ENCODE measurements at regions not wholly inside any gene's neighbourhood (a gene's known extent, or its start where the extent isn't known, plus 50 kb on each side); places are given as distances from the start of the nearest gene placed in this dataset.

DNA sequence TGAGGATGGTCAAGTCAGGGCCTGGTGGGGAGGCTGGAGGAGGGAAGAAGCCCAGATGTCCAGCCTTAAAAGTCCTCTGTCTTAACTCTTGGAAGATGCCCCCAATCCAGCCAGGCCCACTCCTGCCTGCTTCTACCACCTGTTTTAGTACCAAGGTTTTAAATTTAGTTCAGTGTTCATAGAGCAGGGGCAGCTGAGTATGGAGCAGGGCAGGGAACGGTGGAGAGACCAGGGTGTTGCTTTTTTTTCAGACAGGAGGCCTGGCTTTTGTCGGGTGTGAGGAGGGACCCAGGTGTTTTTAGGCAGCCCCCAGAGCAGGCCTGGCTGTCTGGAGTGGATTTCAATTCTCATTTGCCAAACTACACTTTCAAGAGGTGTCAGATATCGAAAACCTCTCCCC lies 278.8 kb downstream of the CDC5L start:
- no peak for TF ChIP-seq POLR2A (IDR thresholded peaks at IDR 0.05; ENCODE audit: low read depth, low read length)
- DNase-seq (ENCODE audit: insufficient read length, low spot score) (no peak), FAIRE-seq (no peak)

DNA sequence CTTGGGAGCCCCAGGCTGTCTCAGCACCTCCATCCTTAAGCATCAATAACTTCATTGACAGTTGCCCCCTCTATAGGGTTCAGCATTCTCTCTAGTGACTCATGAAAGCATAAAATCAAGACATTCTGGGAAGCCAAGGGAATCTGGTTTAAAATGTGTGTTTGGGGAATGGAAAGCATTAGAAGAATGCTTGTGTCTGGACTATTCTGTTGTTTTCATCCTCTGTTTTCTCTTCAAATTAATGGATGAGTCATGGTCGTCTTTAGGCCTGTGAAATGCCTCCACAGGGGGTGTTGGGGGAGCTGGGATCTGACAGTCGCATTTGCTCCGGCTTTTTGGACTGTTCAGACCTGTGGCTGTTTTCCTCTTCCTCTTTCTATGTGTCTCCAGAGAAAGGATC lies 279.7 kb downstream of the CDC5L start:
- DNase-seq (ENCODE audit: insufficient read length, low spot score) (peak; percentile 46), FAIRE-seq (no peak)
- no peak for TF ChIP-seq POLR2A (IDR thresholded peaks at IDR 0.05; ENCODE audit: low read depth, low read length)

DNA sequence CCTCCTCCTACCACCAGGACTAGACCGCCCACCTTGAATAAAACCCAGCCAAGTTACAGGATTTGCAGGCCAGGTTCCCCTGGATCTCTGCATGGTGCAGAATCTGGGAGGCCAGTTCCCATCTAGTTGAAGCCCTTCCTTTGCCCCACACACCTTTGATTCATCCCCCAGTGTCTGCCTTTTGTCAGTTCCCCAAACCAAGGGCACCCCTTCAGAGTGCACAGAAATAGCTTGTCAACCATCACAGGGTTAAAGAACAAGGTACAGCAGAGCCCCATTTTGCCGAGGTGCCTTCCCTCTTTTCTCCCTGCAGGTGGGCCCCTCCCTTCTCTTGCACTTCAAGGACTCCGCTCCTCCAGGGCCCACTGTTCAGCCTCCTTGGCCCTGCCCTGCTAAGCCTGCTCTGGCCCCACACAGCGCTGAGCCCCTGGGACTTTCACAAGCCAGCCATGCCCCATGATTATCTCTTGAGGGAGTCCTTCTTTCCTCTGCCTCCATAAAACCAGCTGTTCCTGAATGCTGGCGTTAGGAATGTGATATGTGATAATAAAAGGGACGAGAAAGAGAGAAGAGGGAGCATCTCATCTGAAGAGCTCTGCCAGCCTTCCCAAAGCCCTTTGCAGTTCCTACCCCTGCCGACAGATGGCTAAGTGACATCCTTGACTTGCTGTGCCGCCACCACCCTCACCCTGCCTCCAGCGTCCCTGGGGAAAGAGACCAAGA lies 280.3 kb downstream of the CDC5L start:
- no peak for FAIRE-seq
- no peak for TF ChIP-seq POLR2A (IDR thresholded peaks at IDR 0.05; ENCODE audit: low read depth, low read length)

DNA sequence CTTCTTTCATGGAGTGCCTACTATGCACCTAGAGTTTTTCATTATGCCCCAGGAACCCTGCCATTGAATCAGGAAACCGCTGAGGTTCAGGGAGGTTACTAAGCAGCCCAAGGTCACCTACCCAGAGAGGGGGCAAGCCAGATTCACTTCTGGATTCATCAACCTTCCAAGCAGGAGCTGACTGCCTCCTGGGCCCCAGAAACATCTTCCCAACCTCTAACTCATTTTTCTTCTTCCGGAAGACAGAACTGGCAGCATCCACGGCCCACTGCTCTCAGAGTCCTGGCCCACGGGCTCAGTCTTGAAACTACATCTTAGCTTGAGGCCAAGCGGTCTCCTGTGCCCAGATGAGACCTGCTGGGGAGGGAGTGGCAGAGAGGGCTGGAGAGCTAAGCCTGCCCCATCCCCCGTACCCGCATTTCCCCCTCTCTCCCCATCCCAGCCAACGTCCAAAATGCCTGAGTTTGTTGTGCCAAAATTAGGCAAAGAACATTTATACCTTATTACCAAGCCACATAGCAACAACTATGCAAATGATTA lies 281.0 kb downstream of the CDC5L start:
- DNase-seq (ENCODE audit: insufficient read length, low spot score) (no peak), FAIRE-seq (no peak)
- TF ChIP-seq POLR2A (IDR thresholded peaks at IDR 0.05; ENCODE audit: low read depth, low read length): no peak

More for the DNA sequence above, 280.3 kb downstream of the CDC5L start:
- DNase-seq (ENCODE audit: insufficient read length, low spot score): no peak

DNA sequence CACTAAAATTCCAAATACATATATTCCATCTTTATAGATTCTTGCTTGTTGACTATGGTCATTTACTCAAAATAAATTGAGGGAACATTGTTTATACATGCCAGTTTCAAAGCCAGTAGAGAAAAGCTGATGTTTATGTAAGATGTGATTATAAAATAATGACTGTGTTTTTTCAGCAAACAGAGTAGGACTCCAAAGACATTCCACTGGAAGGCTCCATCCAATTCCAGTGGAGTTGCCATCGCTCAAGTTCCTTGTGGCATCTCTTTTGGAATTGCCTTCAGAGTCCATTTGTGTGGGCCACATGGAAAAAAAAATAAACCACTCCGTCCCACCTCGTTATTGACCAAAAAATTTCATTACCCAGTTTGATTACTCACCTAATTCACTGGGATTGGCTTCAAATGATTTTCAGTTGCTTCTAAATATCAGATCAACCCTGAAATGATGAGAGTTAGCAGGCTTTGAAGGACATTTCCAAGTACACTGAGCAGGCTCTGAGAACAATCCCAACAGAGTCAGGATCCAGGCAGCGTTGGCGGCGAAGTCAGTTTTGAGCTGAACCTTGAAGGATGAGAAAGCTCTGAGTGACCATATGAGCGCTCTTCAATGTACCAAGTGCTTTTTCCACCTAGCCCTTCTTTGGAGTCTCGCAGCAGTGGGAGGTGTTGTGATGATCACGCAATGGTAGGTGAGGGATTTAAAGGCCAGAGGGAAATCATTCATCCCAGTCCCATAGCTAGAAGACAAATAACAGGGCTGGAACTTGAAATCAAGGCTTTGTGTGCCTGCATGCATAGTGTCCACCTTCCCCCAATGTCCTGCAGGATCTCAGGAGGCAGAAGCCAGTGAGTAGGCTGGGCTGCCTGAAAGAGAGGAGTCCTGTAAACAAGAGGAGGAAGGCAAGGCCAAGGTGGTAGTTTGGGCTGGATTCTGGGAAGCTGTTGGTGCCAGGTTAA lies 281.7 kb downstream of the CDC5L start:
- no peak for TF ChIP-seq POLR2A (IDR thresholded peaks at IDR 0.05; ENCODE audit: low read depth, low read length)
- DNase-seq (ENCODE audit: insufficient read length, low spot score): no peak
- no peak for FAIRE-seq

DNA sequence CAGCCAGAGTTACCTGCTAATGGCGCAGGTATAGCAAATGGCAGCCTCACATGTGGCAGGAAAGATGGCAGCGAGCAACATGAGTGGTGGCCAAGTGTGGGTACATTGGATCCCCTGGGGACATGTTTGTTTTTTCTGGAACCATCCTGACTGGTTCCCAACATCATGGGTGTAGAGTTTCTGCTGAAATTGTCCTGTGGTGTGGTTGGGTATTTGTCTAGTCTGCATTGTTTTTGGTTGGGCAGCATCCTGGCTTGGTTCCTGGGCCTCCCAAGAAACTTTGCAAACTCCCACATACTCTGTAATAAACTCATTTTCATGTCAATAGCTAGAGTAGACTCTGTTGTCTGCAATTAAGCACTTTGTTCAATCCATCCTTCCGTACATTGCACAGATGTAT lies 282.6 kb downstream of the CDC5L start:
- DNase-seq (ENCODE audit: insufficient read length, low spot score): no peak
- no peak for FAIRE-seq
- TF ChIP-seq POLR2A (IDR thresholded peaks at IDR 0.05; ENCODE audit: low read depth, low read length): no peak

DNA sequence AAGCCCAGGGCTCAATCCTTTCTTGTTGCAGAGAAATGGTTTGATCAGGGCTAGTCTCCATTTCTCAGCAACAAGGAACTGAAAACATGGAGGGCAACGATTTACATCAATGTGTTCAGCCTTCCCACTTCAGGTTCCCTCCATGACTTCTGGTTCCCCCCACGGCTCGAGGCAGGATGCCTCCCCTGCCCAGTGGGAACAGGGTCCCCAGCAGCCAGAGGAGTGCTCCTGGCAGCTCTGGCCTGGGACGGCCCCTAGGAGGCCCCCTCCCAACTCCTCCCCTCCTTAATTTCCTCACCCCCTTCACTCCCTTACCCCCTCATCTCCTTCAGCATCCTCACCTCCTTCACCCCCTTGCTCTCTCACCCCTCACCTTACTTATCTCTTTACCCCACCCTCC lies 283.8 kb downstream of the CDC5L start:
- no peak for TF ChIP-seq POLR2A (IDR thresholded peaks at IDR 0.05; ENCODE audit: low read depth, low read length)
- FAIRE-seq: no peak

DNA sequence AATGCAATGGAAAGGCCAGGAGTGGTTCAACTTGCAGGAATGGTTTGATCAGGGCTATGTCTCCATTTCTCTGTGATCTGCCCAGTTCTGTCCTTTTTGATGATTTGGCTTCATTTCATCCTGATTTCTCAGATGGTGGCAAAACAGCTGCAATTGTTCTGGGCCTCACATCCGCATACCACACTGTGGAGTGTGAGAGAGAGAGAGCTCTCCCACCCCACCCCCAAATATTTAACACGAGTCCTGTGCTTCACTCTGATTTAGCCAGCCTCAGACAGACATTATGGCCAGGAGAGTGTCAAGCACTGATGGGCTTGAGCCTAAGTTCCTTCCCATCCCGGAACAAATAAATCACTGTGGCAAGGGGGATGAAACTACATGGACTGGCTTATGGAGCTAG lies 284.6 kb downstream of the CDC5L start:
- FAIRE-seq (no peak), DNase-seq (ENCODE audit: insufficient read length, low spot score) (no peak)
- no peak for TF ChIP-seq POLR2A (IDR thresholded peaks at IDR 0.05; ENCODE audit: low read depth, low read length)

More for the DNA sequence above, 283.8 kb downstream of the CDC5L start:
- no peak for DNase-seq (ENCODE audit: insufficient read length, low spot score)

DNA sequence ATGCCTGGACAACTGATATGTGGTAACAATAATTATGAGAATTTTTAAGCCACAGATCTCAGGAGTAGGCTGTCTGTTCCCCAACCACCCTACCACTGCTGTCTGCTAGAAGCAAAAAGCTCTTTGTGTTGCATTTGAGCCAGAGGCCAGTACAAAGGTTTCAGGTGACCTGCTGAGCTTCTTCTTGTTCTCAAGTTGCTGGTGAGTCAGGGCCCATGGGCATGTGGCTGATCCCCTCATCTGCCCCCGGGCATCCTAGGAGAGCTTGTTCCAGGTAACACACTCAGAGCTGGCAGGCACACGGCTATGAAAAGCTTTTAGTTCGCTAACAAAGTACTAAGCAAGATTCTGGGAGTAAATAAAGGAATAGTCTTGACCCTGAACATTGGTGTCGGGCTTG lies 285.3 kb downstream of the CDC5L start:
- TF ChIP-seq POLR2A (IDR thresholded peaks at IDR 0.05; ENCODE audit: low read depth, low read length): no peak
- DNase-seq (ENCODE audit: insufficient read length, low spot score) (no peak), FAIRE-seq (no peak)

DNA sequence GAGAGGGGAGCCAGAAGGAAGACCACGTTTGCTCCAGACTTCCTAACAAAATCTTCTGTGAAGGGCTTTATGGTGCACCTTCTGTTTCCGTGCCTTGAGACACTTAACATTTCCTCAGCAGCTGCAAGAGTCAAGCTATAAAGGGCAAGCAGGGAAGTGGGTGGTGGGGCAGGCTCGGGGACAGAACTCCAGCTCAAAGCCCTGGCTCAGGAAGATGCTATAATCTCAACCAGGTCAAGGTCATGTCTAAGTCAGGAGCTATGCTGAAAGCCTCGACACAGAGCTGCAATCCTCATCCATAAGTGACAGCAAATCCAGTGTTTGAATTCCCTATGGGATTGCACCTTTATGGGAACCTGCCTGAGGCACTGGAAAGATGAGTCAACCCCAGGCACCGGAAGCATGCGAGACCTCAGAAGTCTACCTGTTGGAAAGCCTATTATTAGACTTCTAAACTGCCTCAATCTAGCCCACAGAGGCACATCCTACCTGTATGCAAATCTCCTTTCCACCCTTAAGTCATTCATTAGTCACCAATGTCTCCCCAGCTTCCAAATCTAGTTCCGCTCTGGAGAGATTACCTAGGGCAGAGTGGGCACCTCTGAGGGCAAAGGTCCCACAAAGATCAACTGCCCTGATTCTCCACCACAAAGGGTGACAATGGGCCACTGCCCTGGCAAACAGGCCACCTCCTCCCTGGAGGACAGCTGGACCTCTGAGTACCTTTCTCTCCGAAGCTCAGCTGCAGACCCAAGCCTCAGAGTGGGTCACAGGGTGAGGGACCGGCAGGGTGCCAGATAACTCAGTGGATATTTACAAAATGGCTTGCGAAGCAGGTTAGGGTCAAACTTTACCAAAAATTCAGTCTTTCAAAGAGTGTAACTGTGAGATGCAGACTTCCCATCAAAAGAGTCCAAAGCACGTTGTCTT lies 287.0 kb downstream of the CDC5L start:
- DNase-seq (ENCODE audit: insufficient read length, low spot score) (no peak), FAIRE-seq (no peak)
- no peak for TF ChIP-seq POLR2A (IDR thresholded peaks at IDR 0.05; ENCODE audit: low read depth, low read length)

DNA sequence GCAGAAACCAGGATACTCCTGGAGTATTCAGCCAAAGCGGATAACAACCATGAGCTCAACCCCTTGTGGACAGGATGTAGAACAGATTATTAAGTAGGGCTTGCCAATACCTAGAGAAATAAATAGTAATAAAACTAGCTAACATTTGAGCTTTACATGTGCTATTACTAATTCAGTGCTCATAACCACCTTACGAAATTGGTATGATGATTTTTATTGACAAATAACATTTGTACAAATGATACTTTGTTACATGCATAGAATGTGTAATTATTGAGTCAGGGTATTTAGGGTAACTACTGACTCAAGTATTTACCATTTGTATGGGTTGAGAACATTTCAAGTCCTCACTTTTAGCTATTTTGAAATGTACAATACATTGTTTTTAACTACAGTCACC lies 287.9 kb downstream of the CDC5L start:
- TF ChIP-seq POLR2A (IDR thresholded peaks at IDR 0.05; ENCODE audit: low read depth, low read length): no peak
- DNase-seq (ENCODE audit: insufficient read length, low spot score): no peak
- FAIRE-seq: no peak

DNA sequence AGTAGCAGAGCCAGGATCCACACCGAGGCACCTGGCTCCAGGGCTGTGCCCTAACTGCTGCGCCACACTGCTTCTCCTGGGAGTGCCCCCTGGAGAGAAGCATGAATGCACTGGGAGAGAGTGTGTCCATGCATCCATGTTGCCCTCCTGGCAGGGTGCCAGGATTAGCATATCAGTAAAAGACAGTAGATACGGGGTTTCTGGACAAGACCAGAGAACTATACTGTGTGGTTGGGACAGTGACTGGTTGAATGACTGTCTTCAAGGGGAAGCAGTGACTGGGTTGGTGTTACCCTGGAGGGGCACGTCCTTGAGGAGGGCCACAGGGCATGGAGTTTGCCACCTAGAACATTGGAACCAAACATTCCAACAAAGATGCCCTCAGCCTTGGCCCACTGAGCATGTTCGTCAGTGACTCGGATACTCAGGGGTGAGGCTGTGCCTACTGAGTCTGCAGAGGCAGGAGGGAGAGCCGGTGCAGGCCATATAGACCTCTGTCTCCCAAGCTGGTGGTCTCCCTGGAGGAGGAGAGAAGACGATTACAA lies 288.8 kb downstream of the CDC5L start:
- FAIRE-seq: no peak
- TF ChIP-seq POLR2A (IDR thresholded peaks at IDR 0.05; ENCODE audit: low read depth, low read length): no peak

DNA sequence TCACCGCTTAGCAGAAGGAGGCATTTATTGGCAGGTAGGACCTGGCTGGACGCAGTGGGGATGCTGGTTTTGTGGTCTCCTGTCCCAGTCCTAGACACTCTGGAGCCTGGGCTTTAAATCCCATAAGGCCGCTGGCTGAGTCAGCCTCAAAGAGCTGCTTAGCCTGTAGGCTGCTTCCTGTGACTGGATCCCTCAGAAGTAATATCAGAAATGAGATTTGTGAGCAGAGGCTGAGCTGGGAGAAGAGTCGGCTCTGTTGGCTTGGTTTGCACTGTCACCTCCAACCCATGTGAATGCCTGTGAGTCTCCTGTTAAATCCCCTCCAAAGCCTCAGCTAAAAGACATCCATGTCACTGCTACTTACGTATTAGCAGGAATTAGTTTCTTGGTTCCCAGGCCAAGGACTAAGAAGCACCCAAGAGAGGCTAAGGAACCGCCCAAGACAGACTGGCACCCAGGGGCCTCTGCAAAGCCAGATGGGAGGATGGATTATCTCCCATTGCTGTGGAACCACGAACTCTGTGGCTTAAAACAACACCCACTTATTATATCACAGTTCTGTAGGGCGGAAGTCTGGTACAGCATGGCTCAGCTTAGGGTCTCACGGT lies 289.4 kb downstream of the CDC5L start:
- peak; percentile 28 for DNase-seq (ENCODE audit: insufficient read length, low spot score)
- no peak for TF ChIP-seq POLR2A (IDR thresholded peaks at IDR 0.05; ENCODE audit: low read depth, low read length)
- no peak for FAIRE-seq

More for the DNA sequence above, 288.8 kb downstream of the CDC5L start:
- no peak for DNase-seq (ENCODE audit: insufficient read length, low spot score)
